IMR-90 (cell line): ENCODE measurements at regions not wholly inside any gene's neighbourhood (a gene's known extent, or its start where the extent isn't known, plus 50 kb on each side); places are given as distances from the start of the nearest gene placed in this dataset.

Source experiments
- ATAC-seq: fragments of 200-7000 bp; cut with Tn5 transposase; 2 replicates; pipeline ENCODE4 v1.9.1; 2020; ENCODE audit warnings: low read depth, mild to moderate bottlenecking, moderate library complexity
- BruUV-seq: library from RNA; stranded (reverse); fragments of 400-500 nt; replicated peaks from 2 replicates; lab custom pipeline; 2021; lab: Mats Ljungman, UMichigan
- CTCF ChIA-PET: fragments of 300-600 bp; formaldehyde crosslinking; extraction: SDS; loops from one replicate; lab custom pipeline; 2021; ENCODE audit warnings: antibody characterized with exemption; lab: Yijun Ruan, JAX
- POLR2A ChIA-PET: fragments of 300-600 bp; sonication (Branson Sonifier 250); formaldehyde crosslinking; loops from one replicate; lab custom pipeline; 2022; ENCODE audit warnings: antibody characterized with exemption; ENCODE audit not compliant: unreplicated experiment; lab: Charles Lee
- DNase-seq: peaks from one replicate; pipeline ENCODE4 v3.0.0; 2013
- H2AFZ ChIP-seq: replicated peaks from 2 replicates; pipeline ENCODE3; 2013; ENCODE audit warnings: low read length, mild to moderate bottlenecking; ENCODE audit not compliant: poor library complexity
- H2AK5ac ChIP-seq: 2 replicates; pipeline ENCODE4 v1.6.1; 2013; ENCODE audit warnings: low read depth, low read length, inconsistent platforms
- H2AK9ac ChIP-seq: replicated peaks from 2 replicates; pipeline ENCODE3; 2013; ENCODE audit warnings: mild to moderate bottlenecking, low read depth, low read length, moderate library complexity; ENCODE audit not compliant: poor library complexity
- H2BK120ac ChIP-seq: 2 replicates; pipeline ENCODE4 v1.6.1; 2013; ENCODE audit warnings: low read depth, low read length, inconsistent platforms
- H2BK15ac ChIP-seq: 3 replicates; pipeline ENCODE4 v1.6.1; 2013; ENCODE audit warnings: low read depth, low read length, inconsistent platforms
- H2BK20ac ChIP-seq: 2 replicates; pipeline ENCODE4 v1.6.1; 2013; ENCODE audit warnings: low read depth, mild to moderate bottlenecking, inconsistent platforms, low read length, moderate library complexity
- H2BK5ac ChIP-seq: 2 replicates; pipeline ENCODE4 v1.6.1; 2013; ENCODE audit warnings: mild to moderate bottlenecking, low read depth, low read length, inconsistent platforms; ENCODE audit not compliant: poor library complexity, severe bottlenecking
- H3K14ac ChIP-seq: replicated peaks from 2 replicates; pipeline ENCODE4 v1.6.1; 2013; ENCODE audit warnings: low read depth, low read length, inconsistent platforms
- H3K18ac ChIP-seq: 2 replicates; pipeline ENCODE4 v1.6.1; 2013; ENCODE audit warnings: low read depth, low read length, control low read depth
- H3K23ac ChIP-seq: 2 replicates; pipeline ENCODE4 v1.6.1; 2013; ENCODE audit warnings: low read depth, low read length, inconsistent platforms
- H3K27ac ChIP-seq: 2 replicates; pipeline ENCODE4 v1.5.1; 2013; ENCODE audit warnings: mild to moderate bottlenecking, control low read depth, low read length; ENCODE audit not compliant: insufficient read depth
- H3K27me3 ChIP-seq: 2 replicates; pipeline ENCODE4 v1.6.1; 2013; ENCODE audit warnings: low read length; ENCODE audit not compliant: control insufficient read depth, insufficient read depth
- H3K36me3 ChIP-seq: 2 replicates; pipeline ENCODE4 v1.6.1; 2013; ENCODE audit warnings: low read length, mixed read lengths; ENCODE audit not compliant: control insufficient read depth, insufficient read depth
- H3K4ac ChIP-seq: 2 replicates; pipeline ENCODE4 v1.6.1; 2013; ENCODE audit warnings: low read depth, low read length, inconsistent platforms
- H3K4me1 ChIP-seq: 2 replicates; pipeline ENCODE4 v1.6.1; 2013; ENCODE audit warnings: low read length, mixed read lengths; ENCODE audit not compliant: control insufficient read depth, insufficient read depth
- H3K4me2 ChIP-seq: 2 replicates; pipeline ENCODE4 v1.6.1; 2013; ENCODE audit warnings: low read depth, mild to moderate bottlenecking, control low read depth, low read length, moderate library complexity
- H3K4me3 ChIP-seq: 2 replicates; pipeline ENCODE4 v1.5.1; 2013; ENCODE audit warnings: low read depth, mild to moderate bottlenecking, control low read depth, low read length, moderate library complexity; ENCODE audit not compliant: insufficient read depth
- H3K56ac ChIP-seq: 2 replicates; pipeline ENCODE4 v1.6.1; 2013; ENCODE audit warnings: low read length, inconsistent platforms; ENCODE audit not compliant: insufficient read depth; ENCODE audit errors: extremely low read depth
- H3K79me1 ChIP-seq, 2 experiments: 2 replicates each; pipeline ENCODE4 v1.6.1; 2013; ENCODE audit warnings: low read length in 2 of 2, inconsistent platforms in 1 of 2, low read depth in 1 of 2
- H3K9ac ChIP-seq: 2 replicates; pipeline ENCODE4 v1.6.1; 2013; ENCODE audit warnings: low read depth, low read length, control low read depth
- H3K9me1 ChIP-seq: 2 replicates; pipeline ENCODE4 v1.6.1; 2013; ENCODE audit warnings: low read length, inconsistent platforms; ENCODE audit not compliant: insufficient read depth
- H3K9me3 ChIP-seq: 2 replicates; pipeline ENCODE4 v1.6.1; 2013; ENCODE audit warnings: low read length; ENCODE audit not compliant: control insufficient read depth, insufficient read depth
- H4K20me1 ChIP-seq: 2 replicates; pipeline ENCODE4 v1.6.1; 2013; ENCODE audit warnings: low read length, inconsistent platforms; ENCODE audit not compliant: insufficient read depth
- H4K5ac ChIP-seq: 2 replicates; pipeline ENCODE4 v1.6.1; 2013; ENCODE audit warnings: mild to moderate bottlenecking, low read depth, low read length, control low read depth
- H4K8ac ChIP-seq, 2 experiments: 2 replicates each; pipeline ENCODE4 v1.6.1; 2013; ENCODE audit warnings: low read depth in 2 of 2, low read length in 2 of 2, control low read depth in 1 of 2, inconsistent platforms in 1 of 2
- H4K91ac ChIP-seq: 2 replicates; pipeline ENCODE4 v1.6.1; 2013; ENCODE audit warnings: low read depth, low read length, inconsistent platforms; ENCODE audit not compliant: insufficient read depth
- BHLHE40 ChIP-seq: fragments of 150-350 bp; IDR thresholded peaks from 2 replicates; pipeline ENCODE4 v1.6.1; 2016; ENCODE audit warnings: mild to moderate bottlenecking, low read depth, low read length
- CEBPB ChIP-seq: IDR thresholded peaks from 2 replicates; pipeline ENCODE4 v1.6.1; 2012; ENCODE audit warnings: low read depth, low read length, improper control_type of control experiment
- CTCF ChIP-seq: conservative IDR thresholded peaks from 2 replicates; pipeline ENCODE4 v1.5.1; 2012; ENCODE audit warnings: mild to moderate bottlenecking, low read depth, low read length, improper control_type of control experiment
- ELK1 ChIP-seq: fragments of 150-350 bp; IDR thresholded peaks from 2 replicates; pipeline ENCODE4 v1.6.1; 2016; ENCODE audit warnings: low read depth, mild to moderate bottlenecking, low read length, moderate library complexity, borderline replicate concordance
- MAZ ChIP-seq: IDR thresholded peaks from 2 replicates; pipeline ENCODE4 v1.6.1; 2012; ENCODE audit warnings: low read depth, mild to moderate bottlenecking, low read length, improper control_type of control experiment, moderate library complexity, borderline replicate concordance
- MXI1 ChIP-seq: IDR thresholded peaks from 2 replicates; pipeline ENCODE4 v1.6.1; 2012; ENCODE audit warnings: low read depth, mild to moderate bottlenecking, low read length, moderate library complexity, borderline replicate concordance
- NFE2L2 ChIP-seq: fragments of 150-350 bp; IDR thresholded peaks from 2 replicates; pipeline ENCODE4 v1.6.1; 2016; ENCODE audit warnings: low read depth, mild to moderate bottlenecking, low read length
- RAD21 ChIP-seq: IDR thresholded peaks from 2 replicates; pipeline ENCODE4 v1.6.1; 2012; ENCODE audit warnings: low read length, improper control_type of control experiment
- RFX5 ChIP-seq: IDR thresholded peaks from 2 replicates; pipeline ENCODE4 v1.8.0; 2012; ENCODE audit warnings: low read depth, mild to moderate bottlenecking, low read length, moderate library complexity
- SMC3 ChIP-seq: fragments of 150-350 bp; IDR thresholded peaks from 2 replicates; pipeline ENCODE4 v1.6.1; 2016; ENCODE audit warnings: low read depth, mild to moderate bottlenecking, antibody characterized with exemption, low read length, moderate library complexity
- USF2 ChIP-seq: fragments of 150-350 bp; IDR thresholded peaks from 2 replicates; pipeline ENCODE4 v1.6.1; 2017; ENCODE audit warnings: mild to moderate bottlenecking, antibody characterized with exemption, low read length, low read depth
- WGBS, 2 experiments: methylation state at CpG; one replicate each; pipeline versions ENCODE4 v1.1.5 to v1.1.7; 2013; ENCODE audit warnings: missing lambda C conversion rate in 2 of 2; ENCODE audit not compliant: insufficient read length in 1 of 2; ENCODE audit errors: extremely low coverage in 2 of 2; 5-methylcytosine and 5-hydroxymethylcytosine counted together
- dilution Hi-C: fragments of 300-500 bp; cut with HindIII; formaldehyde crosslinking; loops from one replicate; pipeline ENCODE4 v1.14.3; 2018; ENCODE audit warnings: low sequenced_read_pairs; ENCODE audit not compliant: unreplicated experiment
- in situ Hi-C: fragments of 300-500 bp; cut with MboI; formaldehyde crosslinking; loops from 3 replicates; pipeline ENCODE4 v1.14.3; 2019; ENCODE audit warnings: low sequenced_read_pairs, inconsistent platforms, mixed read lengths
- intact Hi-C: fragments of 100-400 bp; cut with micrococcal nuclease; formaldehyde crosslinking; loops from 2 replicates; pipeline ENCODE4 v1.10.0; 2022

- H3K9ac ChIP-seq: no peak overlapping the region
- H3K56ac ChIP-seq: no peak overlapping the region
- TF ChIP-seq RFX5 (no peak), MAZ (no peak), RAD21 (no peak), NFE2L2 (no peak), MXI1 (no peak), USF2 (no peak), CTCF (no peak), ELK1 (no peak), SMC3 (no peak), CEBPB (no peak), BHLHE40 (no peak)
- no peak for DNase-seq
- no peaks in the 10 kb centered on the region for H3K9me3 ChIP-seq
- H3K4ac ChIP-seq: no peak overlapping the region
- H4K8ac ChIP-seq: no peak overlapping the region
- no peak overlapping the region for H2AFZ ChIP-seq
- no peak overlapping the region for H2AK9ac ChIP-seq
- H3K18ac ChIP-seq: no peak overlapping the region
- H2BK5ac ChIP-seq: no peak overlapping the region
- no peaks in the 10 kb centered on the region for H3K27me3 ChIP-seq
- no CpG with 5 or more reads among the region's 10 CpGs for WGBS, 2 experiments
- intact Hi-C loops: no loop called here
- H3K27ac ChIP-seq: no peak overlapping the region
- no peak overlapping the region for H2BK20ac ChIP-seq
- H3K36me3 ChIP-seq: no peaks in the 10 kb centered on the region
- H2BK15ac ChIP-seq: no peak overlapping the region
- no peak overlapping the region for H2BK120ac ChIP-seq
- no peak overlapping the region for H3K4me2 ChIP-seq
- no peaks in the 10 kb centered on the region for H4K20me1 ChIP-seq
- no peaks in the 10 kb centered on the region for H3K4me1 ChIP-seq
- H2AK5ac ChIP-seq: no peak overlapping the region
- H3K4me3 ChIP-seq: no peak overlapping the region
- no peaks in the 10 kb centered on the region for H3K79me1 ChIP-seq
- no peak overlapping the region for H4K5ac ChIP-seq
- ATAC-seq: no peak
- POLR2A ChIA-PET: no interaction called here
- H3K23ac ChIP-seq: no peak overlapping the region
- CTCF ChIA-PET: no interaction called here
- H3K14ac ChIP-seq: no peak overlapping the region
- BruUV-seq: no TSS peak
- dilution Hi-C loops: no loop called here
- in situ Hi-C loops: no loop called here
- no peak overlapping the region for H4K91ac ChIP-seq
- H3K9me1 ChIP-seq: no peaks in the 10 kb centered on the region
Measured at GRCh38 chr6:40855168-40855880, 183.7 kb downstream of the UNC5CL start.
